Activated T-cell treated with anti-CD3 and anti-CD28 coated beads for 24 hours (primary cell): ENCODE measurements at regions not wholly inside any gene's neighbourhood (a gene's known extent, or its start where the extent isn't known, plus 50 kb on each side); places are given as distances from the start of the nearest gene placed in this dataset.
"Not testable (repeated sequence)": the region's sequence is repeated elsewhere in the genome, so short reads cannot be mapped to it uniquely, and the experiment has no call there.

ENCODE experiments used
- DNase-seq: peaks from one replicate; pipeline ENCODE4 v3.0.0-alpha.2; 2020; ENCODE audit warnings: low read depth

- DNase-seq, result no peak
Observed at GRCh38 chr3:40645883-40646282, 121.1 kb downstream of the ZNF621 start.

- no peak for DNase-seq
Observed at GRCh38 chr3:40649346-40649745, 124.6 kb downstream of the ZNF621 start.

GRCh38 chr3:40652072-40652471, 127.3 kb downstream of the ZNF621 start:
- DNase-seq, result no peak

- DNase-seq, result no peak
Observed at GRCh38 chr3:40653001-40653400, 128.2 kb downstream of the ZNF621 start.

GRCh38 chr3:40653878-40654277, 129.1 kb downstream of the ZNF621 start:
- no peak for DNase-seq

GRCh38 chr3:40655551-40655950, 130.8 kb downstream of the ZNF621 start:
- DNase-seq, result no peak

- no peak for DNase-seq
Observed at GRCh38 chr3:40657623-40658022, 132.9 kb downstream of the ZNF621 start.

- no peak for DNase-seq
Observed at GRCh38 chr3:40658305-40658704, 133.5 kb downstream of the ZNF621 start.

- DNase-seq, result no peak
Observed at GRCh38 chr3:40660554-40660953, 135.8 kb downstream of the ZNF621 start.

GRCh38 chr3:40661284-40661683, 136.5 kb downstream of the ZNF621 start:
- DNase-seq, result no peak

GRCh38 chr3:40663280-40663679, 138.5 kb downstream of the ZNF621 start:
- DNase-seq, result no peak

GRCh38 chr3:40669176-40669575, 144.4 kb downstream of the ZNF621 start:
- DNase-seq, result no peak

GRCh38 chr3:40672861-40673260, 148.1 kb downstream of the ZNF621 start:
- no peak for DNase-seq

- no peak for DNase-seq
Observed at GRCh38 chr3:40677321-40677720, 152.6 kb downstream of the ZNF621 start.

GRCh38 chr3:40677749-40678148, 153.0 kb downstream of the ZNF621 start:
- DNase-seq, result no peak

- DNase-seq, result no peak
Observed at GRCh38 chr3:40679290-40679689, 154.5 kb downstream of the ZNF621 start.

- DNase-seq, result no peak
Observed at GRCh38 chr3:40680685-40681657, 156.2 kb downstream of the ZNF621 start.

- DNase-seq, result no peak
Observed at GRCh38 chr3:40681658-40682055, 156.9 kb downstream of the ZNF621 start.

GRCh38 chr3:40689837-40690236, 165.1 kb downstream of the ZNF621 start:
- no peak for DNase-seq

GRCh38 chr3:40690749-40691451, 166.1 kb downstream of the ZNF621 start:
- no peak for DNase-seq

GRCh38 chr3:40691452-40691861, 166.7 kb downstream of the ZNF621 start:
- DNase-seq, result no peak

GRCh38 chr3:40695848-40696247, 171.1 kb downstream of the ZNF621 start:
- DNase-seq, result no peak

GRCh38 chr3:40698611-40699010, 173.9 kb downstream of the ZNF621 start:
- not testable (repeated sequence) for DNase-seq
